GM19328 (cell line): ENCODE measurements at regions not wholly inside any gene's neighbourhood (a gene's known extent, or its start where the extent isn't known, plus 50 kb on each side); places are given as distances from the start of the nearest gene placed in this dataset.

Source experiments
- ATAC-seq: cut with Tn5 transposase; IDR thresholded peaks from one replicate; pipeline ENCODE4 v1.9.1; 2021; ENCODE audit warnings: mild to moderate bottlenecking, moderate library complexity; ENCODE audit not compliant: unreplicated experiment

DNA sequence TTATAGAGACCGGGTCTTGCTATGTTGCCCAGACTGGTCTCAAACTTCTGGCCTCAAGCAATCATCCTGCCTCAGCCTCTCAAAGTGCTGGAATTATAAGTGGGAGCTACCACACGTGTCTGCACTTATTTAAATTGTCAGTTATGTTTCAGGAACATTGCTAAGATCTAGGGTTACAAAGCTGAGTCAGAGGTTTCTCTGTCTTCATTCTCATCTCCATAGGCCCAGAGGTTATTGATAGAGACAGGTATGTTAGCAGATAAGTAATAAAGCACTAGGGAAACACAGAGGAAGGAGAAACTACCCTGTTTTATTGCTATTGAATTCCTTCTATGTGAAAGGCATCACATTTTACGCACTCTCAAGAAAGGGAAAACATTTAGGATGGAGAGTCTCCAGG is 214.1 kb downstream of the REEP3 start:
- ATAC-seq = no peak

GRCh38 chr10:63738410-63738809 is 217.2 kb downstream of the REEP3 start:
- no peak for ATAC-seq

- no peak for ATAC-seq
Observed at GRCh38 chr10:63744060-63744941, 223.1 kb downstream of the REEP3 start.

DNA sequence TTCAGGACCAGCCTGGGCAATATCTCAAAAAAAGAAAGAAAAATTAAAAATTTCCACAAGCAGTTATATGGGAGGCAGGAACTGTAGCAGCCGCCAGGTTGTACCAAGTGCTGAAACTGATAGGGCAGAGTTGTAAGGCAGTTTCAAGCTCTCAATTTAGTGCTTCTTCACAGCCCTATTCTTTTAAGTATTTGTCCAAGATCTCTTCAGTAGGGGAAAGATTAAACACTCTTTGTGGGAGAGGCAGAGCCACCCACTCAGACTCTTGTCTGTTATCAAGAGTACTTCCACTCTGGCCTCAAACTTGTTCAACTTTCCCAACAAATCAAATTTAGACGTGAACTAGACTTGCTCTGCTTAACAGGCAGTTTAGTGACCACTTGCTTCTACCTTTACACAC is 228.7 kb downstream of the REEP3 start:
- ATAC-seq = no peak

- ATAC-seq = no peak
Observed at GRCh38 chr10:63751836-63752235, 230.6 kb downstream of the REEP3 start.

GRCh38 chr10:63752318-63752717 is 231.1 kb downstream of the REEP3 start:
- ATAC-seq = no peak

DNA sequence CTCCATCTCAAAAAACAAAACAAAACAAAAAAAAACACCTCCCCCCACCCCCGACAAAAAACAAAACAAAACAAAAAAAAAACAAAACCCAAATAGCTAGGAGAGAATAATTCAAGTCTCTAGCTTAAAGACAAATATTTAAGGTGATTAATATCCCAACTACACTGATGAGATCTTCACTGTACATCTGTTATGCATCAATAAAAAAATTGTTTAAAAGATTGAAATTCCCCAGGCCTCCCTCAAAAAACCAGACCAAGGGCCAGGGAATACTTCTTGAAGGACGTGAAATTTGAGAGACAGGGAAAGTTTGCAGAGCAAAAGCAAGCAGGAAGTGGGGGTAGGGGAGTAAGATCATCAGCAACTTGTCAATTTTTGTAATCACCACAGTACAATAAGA is 232.6 kb downstream of the REEP3 start:
- no peak for ATAC-seq

GRCh38 chr10:63755441-63755840 is 234.2 kb downstream of the REEP3 start:
- no peak for ATAC-seq

DNA sequence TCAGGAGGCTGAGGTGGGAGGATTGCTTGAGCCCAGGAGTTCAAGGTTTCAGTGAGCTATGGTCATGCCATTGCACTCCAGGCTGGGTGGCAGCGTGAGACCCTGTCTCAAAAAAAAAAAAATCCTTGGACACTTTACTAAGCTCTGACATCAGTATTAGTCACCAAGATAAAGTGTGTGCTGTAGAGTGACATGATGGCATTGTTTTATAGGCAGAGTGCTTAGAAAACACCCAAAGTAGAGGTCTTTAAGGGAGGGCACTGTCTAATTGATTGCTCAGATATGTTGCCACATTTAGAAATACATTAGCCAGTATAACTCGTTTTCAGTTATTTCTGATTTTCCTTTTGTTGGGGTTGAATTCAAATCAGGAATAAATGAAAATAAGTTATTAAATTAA is 235.9 kb downstream of the REEP3 start:
- ATAC-seq = no peak

GRCh38 chr10:63758080-63758479 is 236.9 kb downstream of the REEP3 start:
- no peak for ATAC-seq

- no peak for ATAC-seq
Observed at GRCh38 chr10:63759335-63759734, 238.1 kb downstream of the REEP3 start.

DNA sequence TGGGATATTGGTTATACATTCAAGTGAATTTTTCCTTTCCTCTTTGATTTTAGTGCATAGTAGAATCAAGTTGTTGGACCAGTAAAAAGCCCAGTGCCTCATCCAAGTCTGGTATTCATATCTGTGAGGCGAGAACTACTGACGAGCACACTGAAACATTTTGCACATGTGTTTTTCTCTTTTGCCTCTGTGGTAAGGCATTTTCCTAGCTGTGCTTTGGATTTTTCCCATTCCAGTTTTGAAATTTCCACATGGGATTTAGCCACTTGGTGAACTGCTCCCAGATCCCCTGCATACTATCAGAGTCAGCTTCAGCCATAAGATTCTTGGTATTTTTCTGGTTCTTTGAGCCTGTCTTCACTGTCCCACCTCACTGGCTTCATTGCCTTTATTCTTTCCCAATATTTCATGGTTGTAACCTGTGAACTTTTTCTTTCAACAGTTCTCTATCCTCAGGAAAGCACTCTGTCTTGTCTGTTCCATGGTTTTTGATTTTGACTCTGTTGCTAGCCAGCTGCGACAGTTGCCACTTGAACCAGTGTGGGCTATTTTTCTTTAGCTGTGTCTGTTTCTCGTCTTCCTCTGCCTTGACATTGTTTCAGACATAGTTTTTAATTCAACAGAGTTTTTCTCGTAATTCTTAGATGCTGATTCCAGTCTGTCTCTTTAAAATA is 239.0 kb downstream of the REEP3 start:
- ATAC-seq = no peak

DNA sequence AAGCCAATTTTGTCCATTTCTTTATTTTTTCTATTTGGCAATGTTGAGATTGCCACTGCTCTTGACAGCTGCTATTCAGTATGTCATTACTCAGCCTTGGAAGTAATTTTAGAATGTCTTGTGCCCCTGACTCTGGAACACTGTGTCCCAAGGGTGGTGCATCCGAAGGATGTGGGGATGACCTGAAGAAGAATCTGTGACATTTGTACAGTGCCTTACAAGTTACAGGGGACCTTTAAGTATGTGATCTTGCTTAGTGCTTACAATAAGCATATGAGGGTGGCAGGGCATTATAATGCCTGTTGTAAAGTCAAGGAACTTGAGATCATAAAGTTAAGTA is 239.5 kb downstream of the REEP3 start:
- ATAC-seq = no peak

GRCh38 chr10:63761243-63761642 is 240.0 kb downstream of the REEP3 start:
- ATAC-seq = no peak

- no peak for ATAC-seq
Observed at GRCh38 chr10:63763744-63764143, 242.5 kb downstream of the REEP3 start.

DNA sequence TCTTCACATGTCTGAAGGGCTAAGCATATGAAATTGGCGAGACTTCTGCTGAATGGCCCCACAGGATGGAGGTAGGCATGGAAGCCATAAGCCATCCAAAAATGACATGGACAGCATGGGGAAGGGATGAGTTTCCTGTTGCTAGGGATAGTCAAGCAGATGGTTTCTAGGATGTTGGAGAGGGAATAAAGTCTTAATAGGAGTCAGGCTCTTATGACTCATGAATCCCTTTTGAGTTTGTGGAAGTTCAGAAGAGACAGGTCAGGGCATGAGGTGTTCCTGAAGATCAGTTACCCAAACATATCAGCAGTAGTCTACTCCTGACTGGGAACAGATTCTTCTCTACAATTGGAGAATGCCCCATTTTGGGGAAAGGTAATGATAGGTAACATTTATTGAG is 243.9 kb downstream of the REEP3 start:
- no peak for ATAC-seq

GRCh38 chr10:63766745-63767137 is 245.5 kb downstream of the REEP3 start:
- no peak for ATAC-seq

DNA sequence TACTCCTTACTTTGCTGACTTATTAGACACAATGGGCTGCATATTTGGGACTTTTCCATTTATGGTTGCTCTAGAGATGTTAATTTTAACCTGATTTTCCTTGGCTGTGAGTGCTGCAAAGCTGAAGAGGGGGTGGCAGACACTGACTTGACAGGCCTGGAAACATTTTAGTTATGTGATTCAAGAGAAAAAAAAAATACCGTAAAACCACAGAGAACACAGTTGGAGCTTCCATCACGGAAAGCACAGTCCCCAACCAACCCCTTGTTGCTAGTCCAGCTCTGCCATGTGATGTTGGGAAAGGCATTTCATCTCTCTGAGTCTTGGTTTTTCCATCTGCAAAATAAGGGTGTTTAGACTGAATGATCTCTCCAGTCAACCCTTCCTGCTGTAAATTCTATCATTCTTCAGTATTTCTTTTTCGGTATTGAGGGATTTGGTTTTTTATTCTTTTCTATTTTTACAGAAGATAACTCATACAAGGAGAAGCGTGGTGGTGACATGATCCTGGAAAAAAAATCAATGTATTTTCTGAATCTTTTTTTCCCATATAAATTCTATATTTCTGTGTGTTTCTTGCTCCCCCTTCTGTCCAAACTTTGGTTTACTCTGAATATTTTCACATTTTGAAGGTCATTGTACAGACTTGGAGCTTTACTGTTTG is 246.1 kb downstream of the REEP3 start:
- ATAC-seq = no peak

DNA sequence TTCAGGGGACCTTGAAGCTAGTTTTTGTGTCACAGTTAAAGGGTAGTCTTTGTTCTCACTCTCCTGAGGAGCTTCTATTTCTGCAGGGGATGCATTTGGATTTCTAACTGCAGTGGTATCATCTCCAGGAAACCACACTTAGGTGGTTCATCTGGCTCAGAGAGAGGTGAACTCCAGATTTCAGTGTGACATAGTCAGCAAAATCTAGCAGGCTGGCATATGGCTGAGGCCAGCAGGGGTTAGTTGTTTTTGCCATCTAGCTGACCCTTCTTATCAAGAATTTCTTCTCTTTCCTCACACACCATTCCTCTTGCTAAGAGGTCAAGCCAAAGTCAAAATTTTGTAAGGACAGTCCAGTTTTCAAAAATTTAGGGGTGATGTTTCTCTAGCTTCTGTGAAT is 248.2 kb downstream of the REEP3 start:
- no peak for ATAC-seq

GRCh38 chr10:63770523-63770922 is 249.3 kb downstream of the REEP3 start:
- ATAC-seq = no peak

DNA sequence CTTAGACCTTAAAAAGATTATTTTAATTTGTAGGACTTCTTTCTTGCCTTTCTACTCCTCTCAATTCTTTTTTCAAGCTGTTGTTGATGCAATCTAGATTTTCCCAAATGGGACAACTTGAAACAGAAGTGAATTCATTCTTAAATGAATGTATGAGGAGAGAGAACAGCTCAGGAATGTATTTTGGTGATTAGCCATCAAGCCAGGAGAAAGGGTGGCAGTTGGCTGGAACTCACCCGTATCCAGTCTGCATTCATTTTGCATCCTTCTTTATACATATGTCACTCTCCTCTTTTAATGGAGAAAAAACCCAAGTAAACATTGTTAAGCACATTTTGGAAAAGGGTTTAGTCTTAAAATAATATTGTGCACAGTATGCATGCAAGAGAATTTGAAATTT is 251.3 kb downstream of the REEP3 start:
- ATAC-seq = no peak

DNA sequence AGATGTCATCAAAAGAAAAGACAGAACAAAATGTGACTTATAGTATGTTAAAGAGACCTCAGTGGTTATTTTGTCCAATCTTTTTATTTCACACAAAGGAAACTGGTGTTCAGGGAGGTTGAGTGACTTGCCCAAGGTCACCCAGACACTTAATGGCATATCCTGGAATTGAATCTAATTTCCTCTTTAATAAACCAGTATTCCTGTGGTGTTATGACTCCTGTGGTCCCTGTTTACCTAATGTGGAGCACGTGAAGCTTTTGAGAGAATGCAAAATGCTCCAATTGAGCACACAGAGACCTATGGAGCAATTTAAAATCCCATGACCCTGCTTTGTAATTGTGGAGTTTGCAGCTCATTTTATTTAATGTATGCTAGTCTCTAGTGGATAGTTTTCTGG is 251.9 kb downstream of the REEP3 start:
- ATAC-seq = no peak
